Gastrocnemius medialis (tissue), 4 donors: ENCODE measurements at regions not wholly inside any gene's neighbourhood (a gene's known extent, or its start where the extent isn't known, plus 50 kb on each side); places are given as distances from the start of the nearest gene placed in this dataset.

Source experiments
- ATAC-seq, 2 donors: fragments of 150-250 bp; one replicate each; pipeline ENCODE4 v1.9.1; 2016
- DNase-seq, 2 donors: peaks; one replicate each; pipeline ENCODE4 v3.0.0-alpha.2; 2019
- H3K27ac ChIP-seq, 4 donors: fragments of 200-600 bp; sonication (generic); 1 replicate in 1 of 4; 2 replicates in 3 of 4; pipeline ENCODE4 v1.5.1; 2016 to 2018; ENCODE audit warnings: mild to moderate bottlenecking in 2 of 4, moderate library complexity in 1 of 4
- H3K27me3 ChIP-seq, 3 donors: fragments of 200-600 bp; sonication (generic) in 2 of 3; 1 replicate in 1 of 3; 2 replicates in 2 of 3; pipeline versions ENCODE4 v1.5.1 to v1.6.0; 2016 to 2019; ENCODE audit warnings: mild to moderate bottlenecking in 1 of 3, moderate library complexity in 1 of 3
- H3K36me3 ChIP-seq, 2 donors: fragments of 200-600 bp; sonication (generic) in 1 of 2; one replicate each; pipeline ENCODE4 v1.5.1; 2017 to 2018
- H3K4me1 ChIP-seq, 2 donors: fragments of 200-600 bp; sonication (generic) in 1 of 2; one replicate each; pipeline ENCODE4 v1.5.1; 2016 to 2017; ENCODE audit warnings: mild to moderate bottlenecking in 2 of 2
- H3K4me3 ChIP-seq, 4 donors: fragments of 200-600 bp; sonication (generic) in 3 of 4; 1 replicate in 1 of 4; 2 replicates in 3 of 4; pipeline ENCODE4 v1.5.1; 2016 to 2019; ENCODE audit warnings: mild to moderate bottlenecking in 2 of 4
- H3K9me3 ChIP-seq, 3 donors: fragments of 200-600 bp; sonication (generic) in 2 of 3; 1 replicate in 1 of 3; 2 replicates in 2 of 3; pipeline ENCODE4 v1.5.1; 2016 to 2019
- POLR2A ChIP-seq, 2 donors: fragments of 450-650 bp; IDR thresholded peaks; one replicate each; pipeline ENCODE4 v1.6.1; 2017; ENCODE audit warnings: antibody characterized with exemption in 2 of 2, mild to moderate bottlenecking in 2 of 2, moderate library complexity in 2 of 2
- in situ Hi-C, 4 donors: fragments of 200-750 bp; cut with MboI; loops; one replicate each; pipeline versions ENCODE4 v1.15.0 to v1.8.0; 2017; ENCODE audit warnings: low sequenced_read_pairs in 4 of 4
- intact Hi-C: fragments of 100-400 bp; cut with DNase I; formaldehyde crosslinking; loops from one replicate; pipeline ENCODE4 v1.15.1; 2023; ENCODE audit warnings: low total_unique reads
- TF ChIP-seq, protein P1 (sequence below), 5 experiments: fragments of 450-650 bp in 3 of 5; fragments of 200-600 bp in 2 of 5; sonication (generic) in 2 of 5; IDR thresholded peaks in 4 of 5; conservative IDR thresholded peaks in 1 of 5; 1 replicate in 4 of 5; 2 replicates in 1 of 5; pipeline ENCODE4 v1.5.1; 2016 to 2019; ENCODE audit warnings: antibody characterized with exemption in 5 of 5, mild to moderate bottlenecking in 3 of 5, moderate library complexity in 3 of 5

GRCh38 chr9:105066275-105066865 is 138.4 kb upstream of the ABCA1 start:
- peak in 1 of 2 donors; percentile 33 for DNase-seq
- Histone ChIP-seq H3K27ac (peak overlapping the region in 1 of 4 donors; percentile 25), H3K4me1 (peaks cover 21 to 24% of the 10 kb centered on the region in 2 donors), H3K4me3 (no peak overlapping the region), H3K27me3 (no peaks in the 10 kb centered on the region), H3K36me3 (no peaks in the 10 kb centered on the region), H3K9me3 (no peaks in the 10 kb centered on the region)
- TF ChIP-seq, protein P1, sequence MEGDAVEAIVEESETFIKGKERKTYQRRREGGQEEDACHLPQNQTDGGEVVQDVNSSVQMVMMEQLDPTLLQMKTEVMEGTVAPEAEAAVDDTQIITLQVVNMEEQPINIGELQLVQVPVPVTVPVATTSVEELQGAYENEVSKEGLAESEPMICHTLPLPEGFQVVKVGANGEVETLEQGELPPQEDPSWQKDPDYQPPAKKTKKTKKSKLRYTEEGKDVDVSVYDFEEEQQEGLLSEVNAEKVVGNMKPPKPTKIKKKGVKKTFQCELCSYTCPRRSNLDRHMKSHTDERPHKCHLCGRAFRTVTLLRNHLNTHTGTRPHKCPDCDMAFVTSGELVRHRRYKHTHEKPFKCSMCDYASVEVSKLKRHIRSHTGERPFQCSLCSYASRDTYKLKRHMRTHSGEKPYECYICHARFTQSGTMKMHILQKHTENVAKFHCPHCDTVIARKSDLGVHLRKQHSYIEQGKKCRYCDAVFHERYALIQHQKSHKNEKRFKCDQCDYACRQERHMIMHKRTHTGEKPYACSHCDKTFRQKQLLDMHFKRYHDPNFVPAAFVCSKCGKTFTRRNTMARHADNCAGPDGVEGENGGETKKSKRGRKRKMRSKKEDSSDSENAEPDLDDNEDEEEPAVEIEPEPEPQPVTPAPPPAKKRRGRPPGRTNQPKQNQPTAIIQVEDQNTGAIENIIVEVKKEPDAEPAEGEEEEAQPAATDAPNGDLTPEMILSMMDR (IDR thresholded peaks at IDR 0.05 in 4 of 5, conservative IDR thresholded peaks at IDR 0.05 in 1 of 5), result no peak
- no peak for TF ChIP-seq POLR2A (IDR thresholded peaks at IDR 0.05)
- ATAC-seq, result no peak
- in situ Hi-C loops (loop anchor here in 1 of 4 donors (10.0 kb wide), 1 partner anchor 202 kb away; no protein-coding TSS in a partner anchor), intact Hi-C loops (no loop called here)

GRCh38 chr9:105067895-105068580 is 140.1 kb upstream of the ABCA1 start:
- no peak for TF ChIP-seq POLR2A (IDR thresholded peaks at IDR 0.05)
- TF ChIP-seq, protein P1 (IDR thresholded peaks at IDR 0.05 in 4 of 5, conservative IDR thresholded peaks at IDR 0.05 in 1 of 5), result no peak
- H3K27me3 ChIP-seq, result no peaks in the 10 kb centered on the region
- H3K27ac ChIP-seq, result no peak overlapping the region
- no peak for ATAC-seq
- in situ Hi-C loops, result loop anchor here in 1 of 4 donors (10.0 kb wide), 1 partner anchor 203 kb away; no protein-coding TSS in a partner anchor
- DNase-seq, result no peak
- intact Hi-C loops, result no loop called here
- H3K4me3 ChIP-seq, result no peak overlapping the region
- no peaks in the 10 kb centered on the region for H3K9me3 ChIP-seq
- H3K4me1 ChIP-seq, result peaks cover 21 to 24% of the 10 kb centered on the region in 2 donors
- no peaks in the 10 kb centered on the region for H3K36me3 ChIP-seq

GRCh38 chr9:105069285-105069684 is 141.3 kb upstream of the ABCA1 start:
- H3K4me1 ChIP-seq, result peaks cover 14% of the 10 kb centered on the region in 2 donors
- intact Hi-C loops, result no loop called here
- H3K4me3 ChIP-seq, result no peak overlapping the region
- DNase-seq (no peak), ATAC-seq (no peak)
- in situ Hi-C loops, result loop anchor here in 1 of 4 donors (10.0 kb wide), 1 partner anchor 204 kb away; no protein-coding TSS in a partner anchor
- TF ChIP-seq POLR2A (IDR thresholded peaks at IDR 0.05), result no peak
- TF ChIP-seq, protein P1 (IDR thresholded peaks at IDR 0.05 in 4 of 5, conservative IDR thresholded peaks at IDR 0.05 in 1 of 5), result no peak
- H3K27me3 ChIP-seq, result no peaks in the 10 kb centered on the region
- H3K27ac ChIP-seq, result no peak overlapping the region
- no peaks in the 10 kb centered on the region for H3K36me3 ChIP-seq
- H3K9me3 ChIP-seq, result no peaks in the 10 kb centered on the region

- Histone ChIP-seq H3K9me3 (no peaks in the 10 kb centered on the region), H3K27ac (no peak overlapping the region), H3K4me1 (peaks cover 11 to 13% of the 10 kb centered on the region in 2 donors), H3K27me3 (no peaks in the 10 kb centered on the region), H3K4me3 (no peak overlapping the region), H3K36me3 (no peaks in the 10 kb centered on the region)
- intact Hi-C loops (no loop called here), in situ Hi-C loops (loop anchor here in 1 of 4 donors (10.0 kb wide), 1 partner anchor 205 kb away; no protein-coding TSS in a partner anchor)
- DNase-seq, result no peak
- no peak for TF ChIP-seq POLR2A (IDR thresholded peaks at IDR 0.05)
- TF ChIP-seq, protein P1 (IDR thresholded peaks at IDR 0.05 in 4 of 5, conservative IDR thresholded peaks at IDR 0.05 in 1 of 5), result no peak
- ATAC-seq, result no peak
Observed at GRCh38 chr9:105069696-105070095, 141.7 kb upstream of the ABCA1 start.
